ENCODE measurements at regions not wholly inside any gene's neighbourhood (a gene's known extent, or its start where the extent isn't known, plus 50 kb on each side); places are given as distances from the start of the nearest gene placed in this dataset.

GRCh38 chr13:26155568-26155967 lies 66.5 kb downstream of the RNF6 start:
- H3K4me3 ChIP-seq (ENCODE audit: low read depth, low read length) = no peak overlapping the region
- no peak for TF ChIP-seq CTCF (IDR thresholded peaks at IDR 0.05; ENCODE audit: low read depth, low read length, missing control alignments)
- no peak for DNase-seq (ENCODE audit: low read depth)

GRCh38 chr13:26133851-26134250 lies 82.0 kb upstream of the SHISA2 start:
- DNase-seq (ENCODE audit: low read depth) = no peak
- no peak for TF ChIP-seq CTCF (IDR thresholded peaks at IDR 0.05; ENCODE audit: low read depth, low read length, missing control alignments)
- H3K4me3 ChIP-seq (ENCODE audit: low read depth, low read length) = no peak overlapping the region

GRCh38 chr13:26133286-26133685 lies 81.5 kb upstream of the SHISA2 start:
- H3K4me3 ChIP-seq (ENCODE audit: low read depth, low read length) = no peak overlapping the region
- DNase-seq (ENCODE audit: low read depth) = no peak
- no peak for TF ChIP-seq CTCF (IDR thresholded peaks at IDR 0.05; ENCODE audit: low read depth, low read length, missing control alignments)

- no peak for TF ChIP-seq CTCF (IDR thresholded peaks at IDR 0.05; ENCODE audit: low read depth, low read length, missing control alignments)
- no peak overlapping the region for H3K4me3 ChIP-seq (ENCODE audit: low read depth, low read length)
- no peak for DNase-seq (ENCODE audit: low read depth)
Measured at GRCh38 chr13:26132756-26133155, 80.9 kb upstream of the SHISA2 start.

GRCh38 chr13:26128676-26129075 lies 76.9 kb upstream of the SHISA2 start:
- no peak for DNase-seq (ENCODE audit: low read depth)
- TF ChIP-seq CTCF (IDR thresholded peaks at IDR 0.05; ENCODE audit: low read depth, low read length, missing control alignments) = no peak

GRCh38 chr13:26117620-26118019 lies 65.8 kb upstream of the SHISA2 start:
- no peak for TF ChIP-seq CTCF (IDR thresholded peaks at IDR 0.05; ENCODE audit: low read depth, low read length, missing control alignments)
- H3K4me3 ChIP-seq (ENCODE audit: low read depth, low read length) = no peak overlapping the region
- DNase-seq (ENCODE audit: low read depth) = no peak

More at GRCh38 chr13:26128676-26129075, 76.9 kb upstream of the SHISA2 start:
- H3K4me3 ChIP-seq (ENCODE audit: low read depth, low read length) = no peak overlapping the region

- DNase-seq (ENCODE audit: low read depth) = no peak
- no peak overlapping the region for H3K4me3 ChIP-seq (ENCODE audit: low read depth, low read length)
- peak; percentile 17 for TF ChIP-seq CTCF (IDR thresholded peaks at IDR 0.05; ENCODE audit: low read depth, low read length, missing control alignments)
Measured at GRCh38 chr13:26112843-26113242, 61.0 kb upstream of the SHISA2 start.
